ENCODE measurements at regions not wholly inside any gene's neighbourhood (a gene's known extent, or its start where the extent isn't known, plus 50 kb on each side); places are given as distances from the start of the nearest gene placed in this dataset.

DNA sequence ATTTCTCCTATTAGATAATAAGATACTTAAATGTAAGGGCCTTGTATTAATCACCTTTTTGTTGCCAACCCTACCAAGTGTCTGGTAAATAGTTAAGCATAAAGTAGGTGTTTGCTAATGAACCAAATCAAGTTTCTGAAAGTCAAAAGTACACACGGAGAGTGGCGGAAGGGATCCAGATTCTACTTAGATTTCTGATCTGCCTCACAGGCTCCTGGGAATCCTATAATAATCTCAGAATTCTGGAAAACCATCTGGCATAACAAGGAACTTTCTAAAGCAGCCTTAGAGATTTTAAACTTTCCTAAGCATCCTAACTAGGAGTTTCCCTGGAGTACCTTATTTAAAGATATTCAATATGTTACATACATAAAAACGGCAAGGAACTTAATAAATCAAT lies 363.2 kb upstream of the SMC2 start:
- H3K27ac ChIP-seq (ENCODE audit: low read length): no peak overlapping the region
- WGBS (ENCODE audit: insufficient coverage): no CpG with 5 or more reads among the region's 3 CpGs
- no peak overlapping the region for H3K27ac Mint-ChIP-seq
- ChIA-PET POLR2A (no interaction called here), CTCF (no interaction called here)
- no peaks in the 10 kb centered on the region for H3K36me3 Mint-ChIP-seq
- H3K27me3 ChIP-seq (replicated peaks in 1 of 2; ENCODE audit: control insufficient read depth in 2 of 2, extremely low read depth in 1 of 2, insufficient read depth in 2 of 2, low read length in 1 of 2): no peaks in the 10 kb centered on the region
- no peak overlapping the region for H3K4me3 Mint-ChIP-seq
- no peaks in the 10 kb centered on the region for H3K4me1 Mint-ChIP-seq
- H3K36me3 ChIP-seq (ENCODE audit: control insufficient read depth in 2 of 2, extremely low read depth in 1 of 2, insufficient read depth in 1 of 2, low read length in 1 of 2): no peaks in the 10 kb centered on the region
- no peaks in the 10 kb centered on the region for H3K9me3 ChIP-seq
- DNase-seq (no peak), ATAC-seq (replicated peaks in 1 of 4) (no peak)
- H3K4me3 ChIP-seq (ENCODE audit: control insufficient read depth in 1 of 2, extremely low read depth in 1 of 2, low read length in 1 of 2): no peak overlapping the region
- no peaks in the 10 kb centered on the region for H3K4me1 ChIP-seq (ENCODE audit: control insufficient read depth in 1 of 2, extremely low read depth in 1 of 2, insufficient read depth in 2 of 2, low read length in 2 of 2)
- no peaks in the 10 kb centered on the region for H3K27me3 Mint-ChIP-seq
- H3K9me3 Mint-ChIP-seq: peaks cover 0 to 3% (median 0%) of the 10 kb centered on the region in 3 donors

DNA sequence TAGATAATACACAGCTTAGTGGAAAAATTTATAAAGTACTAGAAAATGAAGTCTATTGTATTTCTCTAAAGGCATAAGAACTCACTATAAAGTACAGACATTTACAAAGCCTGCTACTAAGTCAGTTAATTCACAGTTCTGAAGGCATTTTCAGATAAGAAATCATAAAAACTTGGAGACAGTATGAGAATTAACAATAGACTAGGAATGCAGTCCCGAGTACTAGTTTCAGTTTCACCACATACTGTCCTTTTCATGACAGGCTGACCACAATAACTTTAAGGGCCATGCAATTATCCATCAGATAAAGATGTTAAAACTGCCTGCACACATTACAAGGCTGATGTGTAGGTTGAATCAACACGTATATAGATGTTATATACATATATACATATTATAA lies 362.6 kb upstream of the SMC2 start:
- ATAC-seq (replicated peaks in 1 of 4) (no peak), DNase-seq (no peak)
- H3K4me1 ChIP-seq (ENCODE audit: control insufficient read depth in 1 of 2, extremely low read depth in 1 of 2, insufficient read depth in 2 of 2, low read length in 2 of 2): no peaks in the 10 kb centered on the region
- Mint-ChIP-seq H3K36me3 (no peaks in the 10 kb centered on the region), H3K4me3 (no peak overlapping the region), H3K9me3 (peaks cover 0 to 3% (median 0%) of the 10 kb centered on the region in 3 donors), H3K4me1 (no peaks in the 10 kb centered on the region), H3K27ac (no peak overlapping the region), H3K27me3 (no peaks in the 10 kb centered on the region)
- CTCF ChIA-PET: no interaction called here
- H3K27ac ChIP-seq (ENCODE audit: low read length): no peak overlapping the region
- no CpG with 5 or more reads among the region's 2 CpGs for WGBS (ENCODE audit: insufficient coverage)
- H3K4me3 ChIP-seq (ENCODE audit: control insufficient read depth in 1 of 2, extremely low read depth in 1 of 2, low read length in 1 of 2): no peak overlapping the region
- H3K36me3 ChIP-seq (ENCODE audit: control insufficient read depth in 2 of 2, extremely low read depth in 1 of 2, insufficient read depth in 1 of 2, low read length in 1 of 2): no peaks in the 10 kb centered on the region
- POLR2A ChIA-PET: no interaction called here
- H3K27me3 ChIP-seq (replicated peaks in 1 of 2; ENCODE audit: control insufficient read depth in 2 of 2, extremely low read depth in 1 of 2, insufficient read depth in 2 of 2, low read length in 1 of 2): no peaks in the 10 kb centered on the region
- no peaks in the 10 kb centered on the region for H3K9me3 ChIP-seq

GRCh38 chr9:103734471-103734870 lies 359.6 kb upstream of the SMC2 start:
- Mint-ChIP-seq H3K4me3 (no peak overlapping the region), H3K4me1 (no peaks in the 10 kb centered on the region), H3K36me3 (no peaks in the 10 kb centered on the region), H3K27ac (no peak overlapping the region), H3K9me3 (no peaks in the 10 kb centered on the region), H3K27me3 (no peaks in the 10 kb centered on the region)
- ATAC-seq (replicated peaks in 1 of 4): no peak
- POLR2A ChIA-PET: no interaction called here
- CTCF ChIA-PET: no interaction called here
- H3K27ac ChIP-seq (ENCODE audit: low read length): no peak overlapping the region
- H3K36me3 ChIP-seq (ENCODE audit: control insufficient read depth in 2 of 2, extremely low read depth in 1 of 2, insufficient read depth in 1 of 2, low read length in 1 of 2): no peaks in the 10 kb centered on the region
- H3K9me3 ChIP-seq: no peaks in the 10 kb centered on the region
- WGBS (ENCODE audit: insufficient coverage): no CpG with 5 or more reads among the region's 1 CpG
- H3K4me3 ChIP-seq (ENCODE audit: control insufficient read depth in 1 of 2, extremely low read depth in 1 of 2, low read length in 1 of 2): no peak overlapping the region
- DNase-seq: no peak
- no peaks in the 10 kb centered on the region for H3K4me1 ChIP-seq (ENCODE audit: control insufficient read depth in 1 of 2, extremely low read depth in 1 of 2, insufficient read depth in 2 of 2, low read length in 2 of 2)
- no peaks in the 10 kb centered on the region for H3K27me3 ChIP-seq (replicated peaks in 1 of 2; ENCODE audit: control insufficient read depth in 2 of 2, extremely low read depth in 1 of 2, insufficient read depth in 2 of 2, low read length in 1 of 2)

- no peaks in the 10 kb centered on the region for H3K36me3 Mint-ChIP-seq
- ChIA-PET POLR2A (no interaction called here), CTCF (no interaction called here)
- ATAC-seq (replicated peaks in 1 of 4) (no peak), DNase-seq (no peak)
- WGBS (ENCODE audit: insufficient coverage): no CpG with 5 or more reads among the region's 2 CpGs
- Histone ChIP-seq H3K9me3 (no peaks in the 10 kb centered on the region), H3K4me3 (ENCODE audit: control insufficient read depth in 1 of 2, extremely low read depth in 1 of 2, low read length in 1 of 2) (no peak overlapping the region), H3K36me3 (ENCODE audit: control insufficient read depth in 2 of 2, extremely low read depth in 1 of 2, insufficient read depth in 1 of 2, low read length in 1 of 2) (no peaks in the 10 kb centered on the region), H3K27me3 (replicated peaks in 1 of 2; ENCODE audit: control insufficient read depth in 2 of 2, extremely low read depth in 1 of 2, insufficient read depth in 2 of 2, low read length in 1 of 2) (no peaks in the 10 kb centered on the region), H3K4me1 (ENCODE audit: control insufficient read depth in 1 of 2, extremely low read depth in 1 of 2, insufficient read depth in 2 of 2, low read length in 2 of 2) (no peaks in the 10 kb centered on the region), H3K27ac (ENCODE audit: low read length) (no peak overlapping the region)
- peaks cover 0 to 4% (median 0%) of the 10 kb centered on the region in 3 donors for H3K9me3 Mint-ChIP-seq
- no peaks in the 10 kb centered on the region for H3K27me3 Mint-ChIP-seq
- no peak overlapping the region for H3K4me3 Mint-ChIP-seq
- H3K4me1 Mint-ChIP-seq: no peaks in the 10 kb centered on the region
- no peak overlapping the region for H3K27ac Mint-ChIP-seq
Measured at GRCh38 chr9:103755441-103755840, 338.7 kb upstream of the SMC2 start.

DNA sequence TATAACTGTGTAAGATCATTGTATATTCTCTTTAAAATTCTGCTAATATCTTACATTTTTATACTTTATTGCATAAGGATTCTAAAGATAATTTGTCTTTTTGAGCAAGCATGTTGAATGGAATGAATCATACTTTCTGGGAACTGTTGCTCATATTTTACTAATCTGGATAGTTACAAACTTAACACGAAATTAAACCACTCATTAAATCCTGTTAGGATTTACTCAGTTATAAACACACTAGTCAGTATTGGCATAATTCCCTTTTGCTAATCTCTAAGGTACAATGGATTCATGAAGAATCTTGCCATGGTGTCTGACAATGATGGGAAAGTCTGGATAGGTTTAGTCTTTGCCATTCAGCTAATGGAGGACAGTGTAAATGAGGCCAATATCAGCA lies 338.1 kb upstream of the SMC2 start:
- no CpG with 5 or more reads among the region's 1 CpG for WGBS (ENCODE audit: insufficient coverage)
- H3K27ac ChIP-seq (ENCODE audit: low read length): no peak overlapping the region
- no peaks in the 10 kb centered on the region for H3K4me1 Mint-ChIP-seq
- H3K4me3 Mint-ChIP-seq: no peak overlapping the region
- no peaks in the 10 kb centered on the region for H3K27me3 ChIP-seq (replicated peaks in 1 of 2; ENCODE audit: control insufficient read depth in 2 of 2, extremely low read depth in 1 of 2, insufficient read depth in 2 of 2, low read length in 1 of 2)
- no peak for DNase-seq
- no peaks in the 10 kb centered on the region for H3K27me3 Mint-ChIP-seq
- CTCF ChIA-PET: no interaction called here
- no peak overlapping the region for H3K4me3 ChIP-seq (ENCODE audit: control insufficient read depth in 1 of 2, extremely low read depth in 1 of 2, low read length in 1 of 2)
- H3K36me3 ChIP-seq (ENCODE audit: control insufficient read depth in 2 of 2, extremely low read depth in 1 of 2, insufficient read depth in 1 of 2, low read length in 1 of 2): no peaks in the 10 kb centered on the region
- H3K27ac Mint-ChIP-seq: no peak overlapping the region
- no peaks in the 10 kb centered on the region for H3K36me3 Mint-ChIP-seq
- H3K9me3 ChIP-seq: no peaks in the 10 kb centered on the region
- peaks cover 0 to 4% (median 0%) of the 10 kb centered on the region in 3 donors for H3K9me3 Mint-ChIP-seq
- H3K4me1 ChIP-seq (ENCODE audit: control insufficient read depth in 1 of 2, extremely low read depth in 1 of 2, insufficient read depth in 2 of 2, low read length in 2 of 2): no peaks in the 10 kb centered on the region
- ATAC-seq (replicated peaks in 1 of 4): no peak
- POLR2A ChIA-PET: no interaction called here

DNA sequence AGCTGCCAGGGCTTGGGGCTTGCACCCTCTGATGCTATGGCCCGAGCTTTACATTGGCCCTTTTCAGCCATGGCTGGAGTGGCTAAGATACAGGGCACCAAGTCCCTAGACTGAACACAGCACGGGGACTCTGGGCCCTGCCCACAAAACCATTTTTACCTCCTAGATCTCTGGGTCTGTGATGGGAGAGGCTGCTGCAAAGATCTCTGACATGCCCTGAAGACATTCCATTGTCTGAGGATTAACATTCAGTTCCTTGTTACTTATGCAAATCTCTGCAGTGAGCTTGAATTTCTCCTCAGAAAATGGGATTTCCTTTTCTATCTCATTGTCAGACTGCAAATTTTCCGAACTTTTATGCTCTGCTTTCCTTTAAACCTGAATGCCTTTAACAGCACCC lies 337.0 kb upstream of the SMC2 start:
- Mint-ChIP-seq H3K4me1 (no peaks in the 10 kb centered on the region), H3K27me3 (no peaks in the 10 kb centered on the region), H3K36me3 (no peaks in the 10 kb centered on the region), H3K27ac (no peak overlapping the region), H3K9me3 (peaks cover 0 to 4% (median 0%) of the 10 kb centered on the region in 3 donors), H3K4me3 (no peak overlapping the region)
- Histone ChIP-seq H3K27ac (ENCODE audit: low read length) (no peak overlapping the region), H3K4me1 (ENCODE audit: control insufficient read depth in 1 of 2, extremely low read depth in 1 of 2, insufficient read depth in 2 of 2, low read length in 2 of 2) (no peaks in the 10 kb centered on the region), H3K9me3 (no peaks in the 10 kb centered on the region), H3K36me3 (ENCODE audit: control insufficient read depth in 2 of 2, extremely low read depth in 1 of 2, insufficient read depth in 1 of 2, low read length in 1 of 2) (no peaks in the 10 kb centered on the region), H3K27me3 (replicated peaks in 1 of 2; ENCODE audit: control insufficient read depth in 2 of 2, extremely low read depth in 1 of 2, insufficient read depth in 2 of 2, low read length in 1 of 2) (no peaks in the 10 kb centered on the region), H3K4me3 (ENCODE audit: control insufficient read depth in 1 of 2, extremely low read depth in 1 of 2, low read length in 1 of 2) (no peak overlapping the region)
- no peak for DNase-seq
- WGBS (ENCODE audit: insufficient coverage): 48% methylated on average over 3 of the region's 3 CpGs
- no peak for ATAC-seq (replicated peaks in 1 of 4)
- POLR2A ChIA-PET: no interaction called here
- CTCF ChIA-PET: no interaction called here

GRCh38 chr9:103761466-103761865 lies 332.6 kb upstream of the SMC2 start:
- Histone ChIP-seq H3K4me3 (ENCODE audit: control insufficient read depth in 1 of 2, extremely low read depth in 1 of 2, low read length in 1 of 2) (no peak overlapping the region), H3K27ac (ENCODE audit: low read length) (no peak overlapping the region), H3K9me3 (no peaks in the 10 kb centered on the region), H3K4me1 (ENCODE audit: control insufficient read depth in 1 of 2, extremely low read depth in 1 of 2, insufficient read depth in 2 of 2, low read length in 2 of 2) (no peaks in the 10 kb centered on the region), H3K27me3 (replicated peaks in 1 of 2; ENCODE audit: control insufficient read depth in 2 of 2, extremely low read depth in 1 of 2, insufficient read depth in 2 of 2, low read length in 1 of 2) (no peaks in the 10 kb centered on the region), H3K36me3 (ENCODE audit: control insufficient read depth in 2 of 2, extremely low read depth in 1 of 2, insufficient read depth in 1 of 2, low read length in 1 of 2) (no peaks in the 10 kb centered on the region)
- WGBS (ENCODE audit: insufficient coverage): no CpG with 5 or more reads among the region's 2 CpGs
- Mint-ChIP-seq H3K27ac (no peak overlapping the region), H3K4me3 (no peak overlapping the region), H3K36me3 (no peaks in the 10 kb centered on the region), H3K9me3 (no peaks in the 10 kb centered on the region), H3K4me1 (no peaks in the 10 kb centered on the region), H3K27me3 (no peaks in the 10 kb centered on the region)
- ChIA-PET POLR2A (no interaction called here), CTCF (no interaction called here)
- no peak for DNase-seq
- ATAC-seq (replicated peaks in 1 of 4): no peak

Measured in T-cell (primary cell).